Activated naive CD8-positive, alpha-beta T cell treated with anti-CD3 and anti-CD28 coated beads, Interleukin-2, amount 10 ng/mL, durations not matched to agents 7 days and 5 days (primary cell): ENCODE measurements at regions not wholly inside any gene's neighbourhood (a gene's known extent, or its start where the extent isn't known, plus 50 kb on each side); places are given as distances from the start of the nearest gene placed in this dataset.

Experiments used
- ATAC-seq: fragments of 150-1000 bp; cut with Tn5 transposase; one replicate; pipeline ENCODE4 v1.10.0; 2021; ENCODE audit warnings: low read depth, moderate library complexity
- POLR2A ChIA-PET: fragments of 350-600 bp; sonication (Branson Sonifier 250); formaldehyde crosslinking; loops from one replicate; lab custom pipeline; 2021; ENCODE audit warnings: antibody characterized with exemption; lab: Charles Lee
- DNase-seq: peaks from one replicate; pipeline ENCODE4 v3.0.0; 2021
- H3K27ac Mint-ChIP-seq: one replicate; pipeline ENCODE4 v1.8.0; 2022; ENCODE audit warnings: mild to moderate bottlenecking, mixed read lengths
- H3K27me3 Mint-ChIP-seq: one replicate; pipeline ENCODE4 v1.8.0; 2022; ENCODE audit warnings: mild to moderate bottlenecking, moderate library complexity, mixed read lengths
- H3K36me3 Mint-ChIP-seq: one replicate; pipeline ENCODE4 v1.8.0; 2021; ENCODE audit warnings: mild to moderate bottlenecking, mixed read lengths
- H3K4me1 Mint-ChIP-seq: one replicate; pipeline ENCODE4 v1.8.0; 2021; ENCODE audit warnings: mixed read lengths
- H3K4me3 Mint-ChIP-seq: one replicate; pipeline ENCODE4 v1.8.0; 2022; ENCODE audit warnings: mild to moderate bottlenecking, moderate library complexity, mixed read lengths
- H3K9me3 Mint-ChIP-seq: one replicate; pipeline ENCODE4 v1.8.0; 2021; ENCODE audit warnings: mixed read lengths

GRCh38 chr2:204477358-204477950 is 67.8 kb upstream of the PARD3B start:
- Mint-ChIP-seq H3K27ac (no peak overlapping the region), H3K4me3 (no peak overlapping the region), H3K4me1 (no peaks in the 10 kb centered on the region), H3K36me3 (no peaks in the 10 kb centered on the region), H3K27me3 (peaks cover 5% of the 10 kb centered on the region), H3K9me3 (no peaks in the 10 kb centered on the region)
- DNase-seq (no peak), ATAC-seq (no peak)
- POLR2A ChIA-PET = no interaction called here

DNA sequence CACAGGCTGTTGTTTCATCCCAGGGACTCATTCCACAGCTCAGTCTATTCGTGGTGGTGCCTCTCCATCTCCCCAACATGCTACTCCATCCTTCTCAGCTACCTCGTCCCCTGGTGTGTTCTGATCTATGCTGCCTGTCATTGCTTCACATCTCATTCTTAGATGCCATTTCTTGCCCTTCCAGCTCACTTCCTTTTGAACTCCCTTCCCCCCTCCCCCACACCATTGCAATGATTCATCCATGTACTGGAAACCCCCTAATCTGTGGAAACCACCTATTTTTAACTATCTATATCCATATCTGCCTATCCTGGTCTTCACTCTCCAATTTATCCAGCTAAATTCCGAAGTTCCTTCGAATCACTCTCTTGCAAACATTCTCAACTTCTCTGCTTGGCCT is 65.7 kb upstream of the PARD3B start:
- POLR2A ChIA-PET = no interaction called here
- no peak for ATAC-seq
- Mint-ChIP-seq H3K36me3 (no peaks in the 10 kb centered on the region), H3K9me3 (no peaks in the 10 kb centered on the region), H3K4me1 (no peaks in the 10 kb centered on the region), H3K27ac (no peak overlapping the region), H3K27me3 (peaks cover 5% of the 10 kb centered on the region), H3K4me3 (no peak overlapping the region)
- no peak for DNase-seq

DNA sequence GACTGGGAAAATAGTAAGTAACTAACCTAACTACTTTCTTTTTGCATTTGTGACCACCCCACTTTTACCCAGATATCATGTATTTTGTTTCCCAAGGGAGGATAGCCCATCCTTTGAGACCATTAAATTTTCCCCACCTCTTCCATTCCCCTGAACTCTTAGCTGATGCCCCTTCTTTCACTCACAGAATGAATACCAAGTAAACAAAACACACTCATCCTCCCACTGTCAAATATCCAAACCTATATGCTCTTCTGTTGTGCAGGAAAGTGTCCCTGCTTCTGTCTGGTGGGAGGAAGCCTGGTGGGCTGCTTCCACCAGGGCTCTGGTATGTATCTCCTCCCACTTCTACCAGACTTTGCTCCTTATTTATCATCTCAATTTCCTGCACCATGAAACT is 64.6 kb upstream of the PARD3B start:
- POLR2A ChIA-PET = no interaction called here
- H3K4me1 Mint-ChIP-seq = no peaks in the 10 kb centered on the region
- no peaks in the 10 kb centered on the region for H3K9me3 Mint-ChIP-seq
- DNase-seq (no peak), ATAC-seq (no peak)
- H3K27me3 Mint-ChIP-seq = no peaks in the 10 kb centered on the region
- H3K36me3 Mint-ChIP-seq = no peaks in the 10 kb centered on the region
- H3K27ac Mint-ChIP-seq = no peak overlapping the region
- H3K4me3 Mint-ChIP-seq = no peak overlapping the region

GRCh38 chr2:204483608-204484081 is 61.6 kb upstream of the PARD3B start:
- Mint-ChIP-seq H3K4me1 (no peaks in the 10 kb centered on the region), H3K27ac (no peak overlapping the region), H3K4me3 (no peak overlapping the region), H3K27me3 (peaks cover 4% of the 10 kb centered on the region), H3K36me3 (no peaks in the 10 kb centered on the region), H3K9me3 (no peaks in the 10 kb centered on the region)
- no peak for DNase-seq
- no peak for ATAC-seq
- POLR2A ChIA-PET = no interaction called here

DNA sequence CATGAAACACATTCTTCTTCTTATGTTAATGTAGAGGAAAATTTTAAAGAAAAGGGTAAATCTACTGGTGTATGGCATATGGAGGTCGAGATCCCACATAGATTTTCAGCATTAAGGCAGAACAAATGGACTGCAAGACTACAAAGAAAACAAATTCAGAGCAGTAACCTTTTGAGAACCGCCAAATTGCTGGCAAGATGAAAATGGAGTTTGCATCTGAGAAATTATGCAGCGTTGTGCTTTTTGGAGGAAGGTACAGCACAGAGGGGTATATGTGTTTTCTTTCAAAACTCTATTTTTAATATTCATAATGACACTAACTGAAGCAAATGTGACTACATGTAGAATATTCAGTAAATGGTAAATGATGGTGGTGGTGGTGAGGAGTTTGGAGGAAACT is 59.0 kb upstream of the PARD3B start:
- Mint-ChIP-seq H3K27me3 (peaks cover 4% of the 10 kb centered on the region), H3K4me1 (no peaks in the 10 kb centered on the region), H3K4me3 (no peak overlapping the region), H3K36me3 (no peaks in the 10 kb centered on the region), H3K27ac (no peak overlapping the region), H3K9me3 (no peaks in the 10 kb centered on the region)
- no peak for DNase-seq
- POLR2A ChIA-PET = no interaction called here
- ATAC-seq = no peak

GRCh38 chr2:204486805-204487204 is 58.5 kb upstream of the PARD3B start:
- H3K36me3 Mint-ChIP-seq = no peaks in the 10 kb centered on the region
- H3K9me3 Mint-ChIP-seq = no peaks in the 10 kb centered on the region
- no peak overlapping the region for H3K27ac Mint-ChIP-seq
- DNase-seq = no peak
- POLR2A ChIA-PET = no interaction called here
- H3K27me3 Mint-ChIP-seq = peaks cover 4% of the 10 kb centered on the region
- H3K4me3 Mint-ChIP-seq = no peak overlapping the region
- H3K4me1 Mint-ChIP-seq = no peaks in the 10 kb centered on the region
- ATAC-seq = no peak

DNA sequence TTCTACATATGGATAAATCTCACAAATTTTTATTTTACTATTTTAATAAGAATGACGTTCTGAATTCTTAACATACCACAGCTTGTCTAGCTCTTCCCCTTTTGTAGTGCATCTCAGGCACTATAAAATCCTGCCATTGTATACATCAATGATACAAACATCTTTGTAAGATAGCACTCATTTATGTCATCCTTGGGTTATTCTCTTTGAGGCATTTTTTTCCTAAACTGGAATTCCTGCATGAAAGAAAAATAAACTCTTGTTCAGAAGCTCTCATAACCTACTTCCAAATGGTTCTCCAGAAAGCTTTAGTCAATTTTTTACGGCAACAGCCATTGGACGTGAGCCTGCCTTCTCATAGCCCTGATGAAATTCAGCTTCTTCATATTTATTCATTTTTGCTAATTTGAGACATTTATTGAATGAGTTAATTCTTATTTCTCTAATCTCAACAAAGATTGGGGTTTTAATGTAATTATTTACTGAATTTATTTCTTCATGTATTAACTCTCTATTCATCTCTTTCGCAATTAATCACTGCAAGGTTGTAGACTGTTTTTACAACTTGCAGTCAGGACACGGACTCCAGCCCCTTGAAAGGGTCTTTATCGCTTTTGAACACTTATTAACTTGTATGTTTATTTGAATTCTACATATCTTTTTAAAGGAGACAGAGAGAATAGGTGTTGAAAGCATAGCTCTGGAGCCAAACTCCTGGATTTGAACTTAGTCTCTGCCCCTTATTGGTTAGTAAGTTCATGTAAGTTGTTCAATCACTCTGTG is 57.6 kb upstream of the PARD3B start:
- Mint-ChIP-seq H3K9me3 (no peaks in the 10 kb centered on the region), H3K27me3 (peaks cover 4% of the 10 kb centered on the region), H3K4me1 (no peaks in the 10 kb centered on the region), H3K27ac (no peak overlapping the region), H3K4me3 (no peak overlapping the region), H3K36me3 (no peaks in the 10 kb centered on the region)
- ATAC-seq (no peak), DNase-seq (no peak)
- POLR2A ChIA-PET = no interaction called here

DNA sequence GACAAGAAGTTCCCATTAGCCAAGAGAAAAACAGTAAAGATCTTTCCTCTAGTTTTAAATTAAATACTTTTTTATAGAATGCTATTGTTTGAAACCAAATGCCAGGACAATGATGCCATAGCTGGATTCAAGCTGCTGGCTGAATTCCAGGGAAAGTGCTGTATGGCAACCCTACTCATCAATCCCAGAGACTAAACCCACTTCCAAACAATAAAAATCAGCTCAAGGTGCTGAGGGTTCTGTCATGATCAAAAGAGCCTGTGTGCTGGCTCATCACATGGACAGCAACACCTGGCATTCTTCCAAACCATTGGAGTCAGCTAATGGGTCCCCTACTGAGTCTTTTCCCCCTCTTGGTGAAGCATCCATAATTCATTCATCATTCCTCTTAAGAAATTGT is 53.7 kb upstream of the PARD3B start:
- Mint-ChIP-seq H3K36me3 (no peaks in the 10 kb centered on the region), H3K27ac (no peak overlapping the region), H3K4me1 (no peaks in the 10 kb centered on the region), H3K4me3 (no peak overlapping the region), H3K27me3 (peaks cover 7% of the 10 kb centered on the region), H3K9me3 (no peaks in the 10 kb centered on the region)
- DNase-seq = no peak
- no peak for ATAC-seq
- POLR2A ChIA-PET = no interaction called here

DNA sequence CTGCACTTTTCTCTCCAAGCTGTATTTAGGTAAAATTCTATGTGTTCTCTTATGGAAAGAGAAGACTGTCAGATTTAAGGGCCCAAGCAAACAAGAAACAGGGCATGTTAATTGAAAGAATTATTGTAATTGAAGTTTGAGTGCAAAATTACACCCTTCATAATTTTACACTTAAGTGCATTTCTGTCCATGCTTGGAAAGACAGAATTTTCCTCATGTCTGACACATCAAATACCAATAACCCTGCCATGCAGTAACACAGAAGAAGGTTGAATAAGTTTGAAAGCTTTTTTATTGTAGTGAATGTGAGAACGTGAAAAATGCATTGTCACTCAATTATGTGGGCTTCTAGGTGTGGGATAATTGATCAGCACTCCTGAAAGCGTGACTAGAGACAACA is 52.9 kb upstream of the PARD3B start:
- H3K36me3 Mint-ChIP-seq = no peaks in the 10 kb centered on the region
- POLR2A ChIA-PET = no interaction called here
- DNase-seq (no peak), ATAC-seq (no peak)
- peaks cover 3% of the 10 kb centered on the region for H3K27me3 Mint-ChIP-seq
- H3K4me3 Mint-ChIP-seq = no peak overlapping the region
- no peaks in the 10 kb centered on the region for H3K9me3 Mint-ChIP-seq
- H3K27ac Mint-ChIP-seq = no peak overlapping the region
- H3K4me1 Mint-ChIP-seq = no peaks in the 10 kb centered on the region

- ATAC-seq (no peak), DNase-seq (no peak)
- Mint-ChIP-seq H3K27me3 (peaks cover 3% of the 10 kb centered on the region), H3K4me3 (no peak overlapping the region), H3K36me3 (no peaks in the 10 kb centered on the region), H3K9me3 (no peaks in the 10 kb centered on the region), H3K4me1 (no peaks in the 10 kb centered on the region), H3K27ac (no peak overlapping the region)
- POLR2A ChIA-PET = no interaction called here
Measured at GRCh38 chr2:204494681-204495080, 50.6 kb upstream of the PARD3B start.

DNA sequence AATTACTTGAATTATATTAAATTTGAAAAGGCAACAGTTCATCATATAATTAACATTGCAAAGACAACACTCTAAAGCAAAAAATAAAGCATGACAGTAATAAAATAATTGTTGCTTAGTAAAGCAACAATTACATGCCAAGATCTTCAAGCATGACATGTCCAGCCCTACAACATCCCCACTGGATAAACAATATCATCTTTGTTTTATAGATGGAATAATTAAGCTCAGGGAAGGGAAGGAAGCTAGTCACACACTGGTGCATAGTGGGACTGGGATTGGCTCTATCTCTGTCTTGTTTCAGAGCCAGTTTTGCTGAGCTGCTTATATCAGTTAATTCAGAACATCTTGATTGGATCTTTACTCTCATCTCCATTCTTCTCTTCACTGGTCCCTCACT is 49.9 kb upstream of the PARD3B start:
- Mint-ChIP-seq H3K9me3 (no peaks in the 10 kb centered on the region), H3K36me3 (no peaks in the 10 kb centered on the region), H3K4me1 (no peaks in the 10 kb centered on the region), H3K4me3 (no peak overlapping the region), H3K27me3 (peaks cover 3% of the 10 kb centered on the region), H3K27ac (no peak overlapping the region)
- DNase-seq = no peak
- POLR2A ChIA-PET = no interaction called here
- no peak for ATAC-seq
